HEK293 (cell line): ENCODE measurements at regions not wholly inside any gene's neighbourhood (a gene's known extent, or its start where the extent isn't known, plus 50 kb on each side); places are given as distances from the start of the nearest gene placed in this dataset.

Experiments used
- CTCF ChIA-PET: fragments of 350-600 bp; formaldehyde crosslinking; extraction: SDS; loops from one replicate; lab custom pipeline; 2021; ENCODE audit warnings: antibody characterized with exemption; lab: Yijun Ruan, JAX
- POLR2A ChIA-PET: fragments of 300-600 bp; formaldehyde crosslinking; extraction: SDS; loops from one replicate; lab custom pipeline; 2020; ENCODE audit warnings: antibody characterized with exemption, inconsistent platforms; lab: Yijun Ruan, JAX
- H3K27ac ChIP-seq: fragments of 200-500 bp; sonication (Bioruptor generic); 2 replicates; pipeline ENCODE4 v1.5.1; 2014; ENCODE audit warnings: low read depth, low read length, control low read depth, inconsistent platforms; ENCODE audit errors: extremely low read depth
- H3K36me3 ChIP-seq, 2 experiments: fragments of 200-500 bp in 1 of 2; sonication (Bioruptor generic) in 1 of 2; 1 replicate in 1 of 2; 2 replicates in 1 of 2; pipeline ENCODE4 v1.5.1; 2014 to 2017; ENCODE audit warnings: inconsistent platforms in 2 of 2, low read length in 2 of 2; ENCODE audit not compliant: control insufficient read depth in 2 of 2, insufficient read depth in 1 of 2
- H3K4me1 ChIP-seq: fragments of 200-500 bp; sonication (Bioruptor generic); 2 replicates; pipeline ENCODE4 v1.5.1; 2014; ENCODE audit warnings: mild to moderate bottlenecking, low read length, inconsistent platforms; ENCODE audit not compliant: control insufficient read depth, insufficient read depth
- H3K4me3 ChIP-seq: 2 replicates; pipeline ENCODE4 v1.5.1; 2011; ENCODE audit warnings: low read depth, mild to moderate bottlenecking, control low read depth, low read length, moderate library complexity
- H3K9me3 ChIP-seq: fragments of 200-500 bp; sonication (Bioruptor generic); 2 replicates; pipeline ENCODE4 v1.5.1; 2014; ENCODE audit warnings: low read depth, low read length, inconsistent platforms; ENCODE audit not compliant: control insufficient read depth, insufficient read depth
- IKZF3 ChIP-seq: fragments of 450-650 bp; IDR thresholded peaks from 2 replicates; pipeline ENCODE4 v1.5.0; 2018; ENCODE audit warnings: missing biosample characterization, mild to moderate bottlenecking, missing genetic modification characterization, moderate library complexity
- KLF17 ChIP-seq: fragments of 450-650 bp; formaldehyde crosslinking; IDR thresholded peaks from 2 replicates; pipeline ENCODE4 v1.5.1; 2016; ENCODE audit warnings: missing biosample characterization, missing genetic modification characterization
- MZF1 ChIP-seq: fragments of 450-650 bp; formaldehyde crosslinking; IDR thresholded peaks from 2 replicates; pipeline ENCODE4 v1.5.1; 2017; ENCODE audit warnings: missing biosample characterization, missing genetic modification characterization, borderline replicate concordance
- RBAK ChIP-seq: fragments of 450-650 bp; formaldehyde crosslinking; IDR thresholded peaks from 2 replicates; pipeline ENCODE4 v1.5.1; 2016; ENCODE audit warnings: missing biosample characterization, missing genetic modification characterization
- TCF7L2 ChIP-seq: IDR thresholded peaks from 2 replicates; pipeline ENCODE4 v1.6.1; 2011; ENCODE audit warnings: low read depth, mild to moderate bottlenecking, inconsistent platforms, low read length, moderate library complexity, borderline replicate concordance
- ZBTB1 ChIP-seq: fragments of 450-650 bp; formaldehyde crosslinking; IDR thresholded peaks from 2 replicates; pipeline ENCODE4 v1.5.1; 2016; ENCODE audit warnings: missing biosample characterization, missing genetic modification characterization
- ZBTB26 ChIP-seq: fragments of 450-650 bp; formaldehyde crosslinking; optimal IDR thresholded peaks from 2 replicates; pipeline ENCODE3; 2016; ENCODE audit warnings: missing biosample characterization, mild to moderate bottlenecking, missing genetic modification characterization
- ZBTB48 ChIP-seq: fragments of 450-650 bp; formaldehyde crosslinking; IDR thresholded peaks from 2 replicates; pipeline ENCODE4 v1.5.1; 2016; ENCODE audit warnings: missing biosample characterization, missing genetic modification characterization
- ZFP3 ChIP-seq: fragments of 450-650 bp; formaldehyde crosslinking; IDR thresholded peaks from 2 replicates; pipeline ENCODE4 v1.5.1; 2016; ENCODE audit warnings: low read depth, missing biosample characterization, missing genetic modification characterization
- ZFP69B ChIP-seq: fragments of 450-650 bp; formaldehyde crosslinking; IDR thresholded peaks from 2 replicates; pipeline ENCODE4 v1.5.1; 2016; ENCODE audit warnings: missing biosample characterization, missing genetic modification characterization
- ZIC2 ChIP-seq: fragments of 450-650 bp; formaldehyde crosslinking; IDR thresholded peaks from 2 replicates; pipeline ENCODE4 v1.5.1; 2016; ENCODE audit warnings: missing biosample characterization, missing genetic modification characterization
- ZNF133 ChIP-seq: fragments of 450-650 bp; formaldehyde crosslinking; IDR thresholded peaks from 2 replicates; pipeline ENCODE4 v1.5.1; 2016; ENCODE audit warnings: missing biosample characterization, missing genetic modification characterization
- ZNF202 ChIP-seq: fragments of 450-650 bp; formaldehyde crosslinking; IDR thresholded peaks from 2 replicates; pipeline ENCODE4 v1.5.1; 2016; ENCODE audit warnings: missing biosample characterization, missing genetic modification characterization, borderline replicate concordance
- ZNF24 ChIP-seq: fragments of 450-650 bp; formaldehyde crosslinking; IDR thresholded peaks from 2 replicates; pipeline ENCODE4 v1.5.1; 2016; ENCODE audit warnings: missing biosample characterization, missing genetic modification characterization
- ZNF394 ChIP-seq: fragments of 450-650 bp; formaldehyde crosslinking; IDR thresholded peaks from 2 replicates; pipeline ENCODE4 v1.5.1; 2016; ENCODE audit warnings: missing biosample characterization, missing genetic modification characterization, mild to moderate bottlenecking, moderate library complexity, borderline replicate concordance
- ZNF433 ChIP-seq: fragments of 450-650 bp; formaldehyde crosslinking; IDR thresholded peaks from 2 replicates; pipeline ENCODE4 v1.5.1; 2016; ENCODE audit warnings: missing biosample characterization, missing genetic modification characterization, low read depth
- ZNF544 ChIP-seq: fragments of 450-650 bp; formaldehyde crosslinking; IDR thresholded peaks from 2 replicates; pipeline ENCODE4 v1.5.0; 2017; ENCODE audit warnings: missing biosample characterization, missing genetic modification characterization
- ZNF561 ChIP-seq: fragments of 450-650 bp; IDR thresholded peaks from 2 replicates; pipeline ENCODE4 v1.5.1; 2018; ENCODE audit warnings: missing biosample characterization, missing genetic modification characterization, borderline replicate concordance
- ZNF596 ChIP-seq: fragments of 450-650 bp; IDR thresholded peaks from 2 replicates; pipeline ENCODE4 v1.5.0; 2018; ENCODE audit warnings: missing biosample characterization, mild to moderate bottlenecking, missing genetic modification characterization, moderate library complexity
- ZNF624 ChIP-seq: fragments of 450-650 bp; formaldehyde crosslinking; IDR thresholded peaks from 2 replicates; pipeline ENCODE4 v1.5.1; 2017; ENCODE audit warnings: missing biosample characterization, missing genetic modification characterization
- ZNF776 ChIP-seq: fragments of 450-650 bp; formaldehyde crosslinking; IDR thresholded peaks from 2 replicates; pipeline ENCODE4 v1.5.0; 2017; ENCODE audit warnings: missing biosample characterization, missing genetic modification characterization, borderline replicate concordance
- ZNF777 ChIP-seq: fragments of 450-650 bp; formaldehyde crosslinking; IDR thresholded peaks from 2 replicates; pipeline ENCODE4 v1.5.1; 2017; ENCODE audit warnings: missing biosample characterization, missing genetic modification characterization, borderline replicate concordance
- ZNF837 ChIP-seq: fragments of 450-650 bp; formaldehyde crosslinking; IDR thresholded peaks from 2 replicates; pipeline ENCODE4 v1.5.1; 2016; ENCODE audit warnings: missing biosample characterization, missing genetic modification characterization
- TF ChIP-seq, protein P1 (sequence below): fragments of 450-650 bp; formaldehyde crosslinking; IDR thresholded peaks from 2 replicates; pipeline ENCODE4 v1.5.1; 2016; ENCODE audit warnings: missing biosample characterization, missing genetic modification characterization, borderline replicate concordance

- TF ChIP-seq ZNF433 (tag by site-specific recombination) = no peak
- TF ChIP-seq ZBTB1 = no peak
- no peak for TF ChIP-seq ZBTB48 (tag by site-specific recombination)
- no peak for TF ChIP-seq TCF7L2
- TF ChIP-seq ZNF596 (tag by site-specific recombination) = no peak
Measured at GRCh38 chr20:52482044-52482443, 290.5 kb upstream of the ZFP64 start (continued).

GRCh38 chr20:52481443-52481842, 289.9 kb upstream of the ZFP64 start:
- no peak overlapping the region for H3K4me3 ChIP-seq
- H3K27ac ChIP-seq = no peak overlapping the region
- no peaks in the 10 kb centered on the region for H3K4me1 ChIP-seq
- POLR2A ChIA-PET = no interaction called here
- no peak for TF ChIP-seq ZFP3 (tag by site-specific recombination)
- no peak for TF ChIP-seq ZFP69B (tag by site-specific recombination)
- TF ChIP-seq ZNF202 = no peak
- TF ChIP-seq ZNF133 (tag by site-specific recombination) = no peak
- H3K9me3 ChIP-seq = no peaks in the 10 kb centered on the region
- no peaks in the 10 kb centered on the region for H3K36me3 ChIP-seq
- CTCF ChIA-PET = no interaction called here

GRCh38 chr20:52476074-52476750, 284.6 kb upstream of the ZFP64 start:
- no peaks in the 10 kb centered on the region for H3K4me1 ChIP-seq

More at GRCh38 chr20:52476074-52476750, 284.6 kb upstream of the ZFP64 start:
- CTCF ChIA-PET = interaction anchor here (0.7 kb wide), 1 partner anchor 163 kb away, joined by 3 read pairs; no protein-coding TSS in a partner anchor
- Histone ChIP-seq H3K27ac (no peak overlapping the region), H3K36me3 (no peaks in the 10 kb centered on the region)
- TF ChIP-seq ZBTB26 (no peak), ZNF394 (tag by site-specific recombination) (no peak), ZNF777 (tag by site-specific recombination) (no peak), ZIC2 (no peak), RBAK (no peak), ZNF561 (no peak), ZNF624 (no peak), ZNF433 (tag by site-specific recombination) (no peak), ZNF837 (tag by site-specific recombination) (no peak), ZNF544 (tag by site-specific recombination) (no peak), ZNF24 (tag by site-specific recombination) (no peak), IKZF3 (no peak), KLF17 (tag by site-specific recombination) (no peak), ZNF776 (no peak), MZF1 (no peak)
- TF ChIP-seq, protein P1, sequence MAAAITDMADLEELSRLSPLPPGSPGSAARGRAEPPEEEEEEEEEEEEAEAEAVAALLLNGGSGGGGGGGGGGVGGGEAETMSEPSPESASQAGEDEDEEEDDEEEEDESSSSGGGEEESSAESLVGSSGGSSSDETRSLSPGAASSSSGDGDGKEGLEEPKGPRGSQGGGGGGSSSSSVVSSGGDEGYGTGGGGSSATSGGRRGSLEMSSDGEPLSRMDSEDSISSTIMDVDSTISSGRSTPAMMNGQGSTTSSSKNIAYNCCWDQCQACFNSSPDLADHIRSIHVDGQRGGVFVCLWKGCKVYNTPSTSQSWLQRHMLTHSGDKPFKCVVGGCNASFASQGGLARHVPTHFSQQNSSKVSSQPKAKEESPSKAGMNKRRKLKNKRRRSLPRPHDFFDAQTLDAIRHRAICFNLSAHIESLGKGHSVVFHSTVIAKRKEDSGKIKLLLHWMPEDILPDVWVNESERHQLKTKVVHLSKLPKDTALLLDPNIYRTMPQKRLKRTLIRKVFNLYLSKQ (tag by site-specific recombination) = no peak
- TF ChIP-seq, all 188 proteins: peak for 0
- H3K4me3 ChIP-seq = no peak overlapping the region
- no peaks in the 10 kb centered on the region for H3K9me3 ChIP-seq
- POLR2A ChIA-PET = no interaction called here
